HUES6 (cell line): ENCODE measurements at regions not wholly inside any gene's neighbourhood (a gene's known extent, or its start where the extent isn't known, plus 50 kb on each side); places are given as distances from the start of the nearest gene placed in this dataset.

Experiments
- H3K27ac ChIP-seq: 2 replicates; pipeline ENCODE4 v1.7.0; 2013; ENCODE audit warnings: low read depth, mild to moderate bottlenecking, low read length, inconsistent platforms
- H3K27me3 ChIP-seq: 2 replicates; pipeline ENCODE4 v1.6.1; 2013; ENCODE audit warnings: low read length; ENCODE audit not compliant: control insufficient read depth, insufficient read depth
- H3K36me3 ChIP-seq: 2 replicates; pipeline ENCODE4 v1.6.1; 2013; ENCODE audit warnings: low read length; ENCODE audit not compliant: control insufficient read depth, insufficient read depth
- H3K4me1 ChIP-seq: 2 replicates; pipeline ENCODE4 v1.6.1; 2013; ENCODE audit warnings: low read length; ENCODE audit not compliant: control insufficient read depth, insufficient read depth
- H3K4me3 ChIP-seq: 2 replicates; pipeline ENCODE4 v1.5.1; 2013; ENCODE audit warnings: low read depth, low read length
- H3K9ac ChIP-seq: one replicate; pipeline ENCODE4 v1.6.1; 2013; ENCODE audit warnings: mild to moderate bottlenecking, low read length
- H3K9me3 ChIP-seq: 2 replicates; pipeline ENCODE4 v1.6.1; 2013; ENCODE audit warnings: low read depth, low read length; ENCODE audit not compliant: control insufficient read depth, insufficient read depth

DNA sequence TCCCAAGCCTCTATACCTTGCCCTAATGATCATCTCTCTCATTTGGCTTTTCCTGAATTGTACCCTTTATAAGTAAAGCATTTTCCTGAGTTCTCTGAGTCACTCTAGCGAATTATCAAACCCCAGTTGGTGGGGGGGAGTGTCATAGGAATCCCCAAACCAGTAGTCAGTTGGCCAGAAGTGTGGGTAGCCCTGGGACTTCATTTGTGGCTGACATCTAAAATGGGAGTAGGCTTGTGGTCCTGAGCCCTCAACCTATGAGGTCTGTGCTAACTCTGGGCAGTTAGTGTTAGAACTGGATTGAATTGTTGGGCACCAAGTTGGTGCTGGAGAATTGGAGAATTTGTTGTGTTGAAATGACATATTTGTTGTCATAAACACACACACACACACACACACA, 91.3 kb downstream of the BBS10 start:
- no peak overlapping the region for H3K9ac ChIP-seq
- no peak overlapping the region for H3K4me3 ChIP-seq
- no peaks in the 10 kb centered on the region for H3K36me3 ChIP-seq
- H3K27ac ChIP-seq: no peak overlapping the region
- peaks cover 8% of the 10 kb centered on the region; the same call in 1 of the 2 replicates for H3K9me3 ChIP-seq
- peaks cover 7% of the 10 kb centered on the region; the same call in 1 of the 2 replicates for H3K4me1 ChIP-seq
- no peaks in the 10 kb centered on the region for H3K27me3 ChIP-seq

- Histone ChIP-seq H3K36me3 (no peaks in the 10 kb centered on the region), H3K9ac (no peak overlapping the region), H3K27me3 (no peaks in the 10 kb centered on the region), H3K27ac (no peak overlapping the region), H3K4me1 (peaks cover 7% of the 10 kb centered on the region; the same call in 1 of the 2 replicates), H3K9me3 (peaks cover 2% of the 10 kb centered on the region; the same call in 1 of the 2 replicates), H3K4me3 (no peak overlapping the region)
These were observed 91.9 kb downstream of the BBS10 start for GRCh38 chr12:76256321-76256720.

- Histone ChIP-seq H3K36me3 (no peaks in the 10 kb centered on the region), H3K9me3 (no peaks in the 10 kb centered on the region), H3K4me1 (peaks cover 7% of the 10 kb centered on the region; the same call in 1 of the 2 replicates), H3K27ac (no peak overlapping the region), H3K27me3 (no peaks in the 10 kb centered on the region), H3K9ac (no peak overlapping the region), H3K4me3 (no peak overlapping the region)
These were observed 92.5 kb downstream of the BBS10 start for GRCh38 chr12:76255692-76256091.

GRCh38 chr12:76255281-76255680, 92.9 kb downstream of the BBS10 start:
- Histone ChIP-seq H3K4me3 (no peak overlapping the region), H3K27ac (no peak overlapping the region), H3K9me3 (no peaks in the 10 kb centered on the region), H3K9ac (no peak overlapping the region), H3K27me3 (no peaks in the 10 kb centered on the region), H3K4me1 (peaks cover 11% of the 10 kb centered on the region; the same call in 1 of the 2 replicates), H3K36me3 (no peaks in the 10 kb centered on the region)

DNA sequence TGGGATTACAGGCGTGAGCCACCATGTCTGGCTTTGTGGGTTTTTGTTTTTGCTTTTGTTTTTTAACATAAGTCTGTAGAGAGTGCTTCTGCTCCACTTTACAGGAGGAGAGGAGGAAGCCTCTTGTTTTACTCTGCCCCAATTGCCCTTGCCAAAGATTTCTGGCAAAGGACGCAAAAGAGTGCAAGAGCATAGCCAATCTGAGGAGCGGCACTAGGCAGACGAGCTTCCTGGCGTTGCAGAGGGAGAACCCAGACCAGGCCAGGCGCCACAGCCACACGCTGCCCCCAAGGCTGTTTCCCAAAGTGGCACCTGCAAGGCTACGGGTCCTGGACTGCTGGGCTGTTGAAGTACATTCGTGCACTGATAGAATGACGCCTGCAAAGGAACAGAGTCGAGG, 96.2 kb downstream of the BBS10 start:
- H3K36me3 ChIP-seq: no peaks in the 10 kb centered on the region
- no peaks in the 10 kb centered on the region for H3K9me3 ChIP-seq
- H3K4me1 ChIP-seq: peaks cover 12% of the 10 kb centered on the region
- H3K27me3 ChIP-seq: no peaks in the 10 kb centered on the region
- H3K4me3 ChIP-seq: no peak overlapping the region
- no peak overlapping the region for H3K27ac ChIP-seq
- no peak overlapping the region for H3K9ac ChIP-seq

DNA sequence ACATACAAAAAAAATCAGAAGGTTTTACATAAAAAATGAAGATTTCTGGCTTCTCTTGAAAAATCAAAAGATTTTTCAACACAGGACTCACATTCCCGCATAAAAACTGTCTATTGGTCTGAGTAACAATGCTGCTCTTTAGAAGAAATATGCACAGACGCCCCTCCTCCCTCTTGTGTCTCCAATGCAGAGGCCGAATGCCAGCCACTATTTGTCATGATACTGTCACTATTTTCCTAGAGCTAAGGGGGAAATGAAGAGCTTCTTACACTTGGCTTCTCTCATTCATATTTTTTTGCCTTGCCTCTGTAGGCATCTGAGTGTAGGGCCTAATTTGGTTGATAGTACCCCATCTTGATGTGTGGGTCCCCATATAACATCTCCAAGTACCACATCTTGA, 98.0 kb downstream of the BBS10 start:
- Histone ChIP-seq H3K27me3 (no peaks in the 10 kb centered on the region), H3K36me3 (no peaks in the 10 kb centered on the region), H3K9me3 (no peaks in the 10 kb centered on the region), H3K4me1 (peaks cover 12% of the 10 kb centered on the region), H3K9ac (no peak overlapping the region), H3K27ac (no peak overlapping the region), H3K4me3 (no peak overlapping the region)

GRCh38 chr12:76249501-76249900, 98.7 kb downstream of the BBS10 start:
- Histone ChIP-seq H3K9ac (no peak overlapping the region), H3K27ac (no peak overlapping the region), H3K4me3 (no peak overlapping the region), H3K27me3 (no peaks in the 10 kb centered on the region), H3K9me3 (no peaks in the 10 kb centered on the region), H3K4me1 (peaks cover 12% of the 10 kb centered on the region), H3K36me3 (no peaks in the 10 kb centered on the region)

DNA sequence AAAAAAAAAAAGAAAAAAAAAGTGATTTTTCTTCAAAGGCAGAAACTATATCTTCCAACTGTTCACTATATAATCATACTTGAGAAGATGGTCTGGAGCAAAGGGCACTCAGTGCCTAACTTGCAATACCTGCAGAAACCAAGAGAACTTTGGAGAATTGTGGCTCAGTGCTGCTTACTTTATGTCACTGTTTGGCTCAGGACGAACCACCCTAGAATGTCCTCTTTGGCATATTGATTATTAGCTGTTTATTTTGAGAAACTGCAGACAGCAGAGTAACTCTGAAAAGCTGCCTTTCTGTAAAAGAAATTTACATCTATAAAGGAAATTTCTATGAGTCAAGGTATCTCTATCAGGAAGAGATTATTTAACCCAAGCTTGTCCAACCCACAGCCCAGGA, 100.2 kb downstream of the BBS10 start:
- peaks cover 12% of the 10 kb centered on the region for H3K4me1 ChIP-seq
- H3K27me3 ChIP-seq: no peaks in the 10 kb centered on the region
- no peak overlapping the region for H3K9ac ChIP-seq
- H3K36me3 ChIP-seq: no peaks in the 10 kb centered on the region
- no peak overlapping the region for H3K27ac ChIP-seq
- no peak overlapping the region for H3K4me3 ChIP-seq
- H3K9me3 ChIP-seq: no peaks in the 10 kb centered on the region

- Histone ChIP-seq H3K4me1 (peaks cover 12% of the 10 kb centered on the region), H3K36me3 (no peaks in the 10 kb centered on the region), H3K9me3 (no peaks in the 10 kb centered on the region), H3K4me3 (no peak overlapping the region), H3K27ac (no peak overlapping the region), H3K9ac (no peak overlapping the region), H3K27me3 (no peaks in the 10 kb centered on the region)
These were observed 101.1 kb downstream of the BBS10 start for GRCh38 chr12:76247026-76247646.

DNA sequence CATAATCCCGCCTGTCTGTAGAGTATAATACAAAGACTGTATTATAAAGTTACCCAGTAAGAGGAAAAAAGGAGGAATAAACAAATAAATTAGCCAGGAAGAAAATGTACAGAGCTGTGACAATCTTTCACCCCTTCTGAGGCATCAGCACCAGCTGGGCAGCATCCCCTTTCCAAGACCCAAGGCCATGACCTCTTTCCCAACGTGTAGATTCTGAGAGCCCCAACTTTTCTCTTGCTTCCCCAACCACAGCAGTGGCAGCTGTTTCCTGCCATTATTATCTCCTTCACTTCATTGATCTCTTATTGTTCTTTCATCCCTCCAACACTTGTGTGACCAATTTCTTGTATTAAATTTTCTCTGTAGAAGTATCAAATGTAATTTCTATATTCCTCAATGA, 101.6 kb downstream of the BBS10 start:
- Histone ChIP-seq H3K27me3 (no peaks in the 10 kb centered on the region), H3K9me3 (no peaks in the 10 kb centered on the region)

GRCh38 chr12:76244300-76244699, 103.9 kb downstream of the BBS10 start:
- Histone ChIP-seq H3K9me3 (peaks cover 7% of the 10 kb centered on the region; the same call in 1 of the 2 replicates), H3K27me3 (no peaks in the 10 kb centered on the region), H3K4me3 (no peak overlapping the region), H3K27ac (no peak overlapping the region), H3K4me1 (no peaks in the 10 kb centered on the region; the same call in 1 of the 2 replicates), H3K36me3 (no peaks in the 10 kb centered on the region), H3K9ac (no peak overlapping the region)

More for the DNA sequence above, 101.6 kb downstream of the BBS10 start:
- H3K36me3 ChIP-seq: no peaks in the 10 kb centered on the region
- no peak overlapping the region for H3K4me3 ChIP-seq
- H3K4me1 ChIP-seq: peaks cover 12% of the 10 kb centered on the region
- no peak overlapping the region for H3K9ac ChIP-seq
- H3K27ac ChIP-seq: no peak overlapping the region
